MG63 (cell line): ENCODE measurements at regions not wholly inside any gene's neighbourhood (a gene's known extent, or its start where the extent isn't known, plus 50 kb on each side); places are given as distances from the start of the nearest gene placed in this dataset.
A peak's percentile ranks its signal among the peaks of the same experiment; 100 is the strongest.

Experiments used
- DNase-seq: peaks from one replicate; pipeline ENCODE4 v3.0.0-alpha.2; 2020
- H3K27me3 ChIP-seq: fragments of 250-450 bp; sonication (Bioruptor Pico); 2 replicates; pipeline ENCODE4 v1.5.1; 2020; ENCODE audit warnings: mild to moderate bottlenecking, moderate library complexity
- H3K36me3 ChIP-seq: fragments of 250-450 bp; sonication (Bioruptor Pico); 2 replicates; pipeline ENCODE4 v1.5.1; 2020; ENCODE audit warnings: mild to moderate bottlenecking, moderate library complexity
- H3K4me3 ChIP-seq: fragments of 250-450 bp; sonication (Bioruptor Pico); 2 replicates; pipeline ENCODE4 v1.5.1; 2020; ENCODE audit warnings: mild to moderate bottlenecking, moderate library complexity
- H3K9me3 ChIP-seq: fragments of 250-450 bp; sonication (Bioruptor Pico); 2 replicates; pipeline ENCODE4 v1.5.1; 2020; ENCODE audit warnings: mild to moderate bottlenecking, moderate library complexity

DNA sequence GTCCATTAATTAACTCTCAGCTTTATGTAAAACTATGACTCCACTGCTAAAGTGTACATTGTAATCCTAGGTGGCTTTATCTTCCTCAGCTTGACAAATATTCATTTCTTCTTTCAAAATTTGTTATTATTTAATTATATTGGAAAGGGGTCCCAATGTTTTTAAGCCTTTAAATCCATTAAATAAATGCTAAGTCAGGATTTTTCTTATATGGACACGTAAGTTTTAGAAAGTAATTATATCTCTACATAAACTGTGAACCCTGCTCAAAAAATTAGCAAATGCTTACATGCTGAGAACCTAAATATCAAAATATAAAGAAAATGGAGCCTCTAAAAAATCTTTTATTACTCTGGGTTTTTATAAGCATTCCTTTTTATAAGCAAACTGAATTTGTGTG lies 78.2 kb upstream of the MIR17HG start:
- no peak overlapping the region for H3K4me3 ChIP-seq
- no peak for DNase-seq
- no peaks in the 10 kb centered on the region for H3K27me3 ChIP-seq
- no peaks in the 10 kb centered on the region for H3K9me3 ChIP-seq
- no peaks in the 10 kb centered on the region for H3K36me3 ChIP-seq

- no peaks in the 10 kb centered on the region for H3K27me3 ChIP-seq
- no peaks in the 10 kb centered on the region for H3K9me3 ChIP-seq
- no peaks in the 10 kb centered on the region for H3K36me3 ChIP-seq
- H3K4me3 ChIP-seq: no peak overlapping the region
- DNase-seq: no peak
These were observed 77.5 kb upstream of the MIR17HG start for GRCh38 chr13:91270031-91270430.

GRCh38 chr13:91272235-91272777 lies 75.2 kb upstream of the MIR17HG start:
- Histone ChIP-seq H3K4me3 (no peak overlapping the region), H3K9me3 (no peaks in the 10 kb centered on the region), H3K27me3 (no peaks in the 10 kb centered on the region), H3K36me3 (no peaks in the 10 kb centered on the region)
- no peak for DNase-seq

- no peak overlapping the region for H3K4me3 ChIP-seq
- no peaks in the 10 kb centered on the region for H3K27me3 ChIP-seq
- no peaks in the 10 kb centered on the region for H3K36me3 ChIP-seq
- no peaks in the 10 kb centered on the region for H3K9me3 ChIP-seq
- no peak for DNase-seq
These were observed 73.8 kb upstream of the MIR17HG start for GRCh38 chr13:91273675-91274074.

GRCh38 chr13:91277013-91277676 lies 70.3 kb upstream of the MIR17HG start:
- H3K4me3 ChIP-seq: no peak overlapping the region
- DNase-seq: no peak
- H3K27me3 ChIP-seq: no peaks in the 10 kb centered on the region
- H3K9me3 ChIP-seq: no peaks in the 10 kb centered on the region
- no peaks in the 10 kb centered on the region for H3K36me3 ChIP-seq

DNA sequence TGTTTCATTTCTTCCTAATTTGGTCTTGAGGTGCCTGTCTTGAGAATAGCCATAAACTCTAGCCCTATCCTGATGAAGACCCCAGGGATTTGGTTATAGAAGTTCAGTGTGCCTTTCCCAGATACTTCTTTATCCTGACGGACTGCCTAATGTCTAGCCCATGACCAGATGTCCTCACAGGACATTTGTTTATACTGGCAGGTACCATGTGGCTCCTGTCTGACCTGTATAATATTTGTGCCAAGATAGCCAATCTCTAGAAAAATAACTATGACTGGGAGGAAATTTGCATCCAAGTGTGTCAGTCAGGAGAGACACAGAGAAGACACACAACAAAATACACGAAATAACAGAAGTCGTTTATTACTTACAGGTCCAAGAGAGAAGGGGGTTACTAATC lies 69.2 kb upstream of the MIR17HG start:
- no peak overlapping the region for H3K4me3 ChIP-seq
- H3K9me3 ChIP-seq: no peaks in the 10 kb centered on the region
- no peaks in the 10 kb centered on the region for H3K36me3 ChIP-seq
- no peak for DNase-seq
- no peaks in the 10 kb centered on the region for H3K27me3 ChIP-seq

DNA sequence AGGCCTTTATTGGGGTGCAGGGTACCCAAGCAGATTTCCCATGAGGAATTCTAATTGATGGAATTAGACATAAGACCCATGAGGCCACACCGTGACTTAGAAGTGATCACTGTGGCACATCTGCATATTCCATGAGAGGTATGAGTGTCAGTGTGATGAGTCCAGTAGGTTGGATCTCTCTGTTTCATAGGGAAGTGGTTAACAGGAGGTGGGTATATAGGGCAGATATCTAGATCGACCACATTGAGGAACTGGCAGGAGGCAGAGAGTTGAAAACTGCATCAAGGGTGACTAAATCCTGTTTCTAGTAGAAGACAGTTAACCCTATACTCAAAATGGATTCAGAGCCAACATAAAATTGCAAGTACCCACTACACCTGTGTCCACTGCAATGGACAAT lies 68.6 kb upstream of the MIR17HG start:
- DNase-seq: no peak
- Histone ChIP-seq H3K9me3 (no peaks in the 10 kb centered on the region), H3K27me3 (no peaks in the 10 kb centered on the region), H3K36me3 (no peaks in the 10 kb centered on the region), H3K4me3 (no peak overlapping the region)

DNA sequence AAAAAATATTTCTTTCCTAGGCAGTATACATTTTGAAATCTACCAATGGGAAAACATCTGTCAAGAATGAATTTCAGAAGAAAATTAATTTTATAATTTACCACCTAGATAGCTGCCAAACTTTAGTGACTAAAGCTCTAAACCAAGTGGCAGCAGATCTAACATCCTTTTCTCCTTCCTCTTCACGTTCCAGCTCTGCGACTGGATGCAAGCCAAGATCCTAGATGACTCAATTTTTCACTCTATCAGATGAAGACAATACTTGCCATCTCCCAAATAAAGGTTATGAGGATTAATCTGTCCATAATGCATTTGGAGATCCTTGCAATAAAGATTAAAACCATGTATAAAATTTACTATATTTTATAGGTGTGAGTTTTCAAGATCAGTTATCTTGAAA lies 66.7 kb upstream of the MIR17HG start:
- no peak overlapping the region for H3K4me3 ChIP-seq
- H3K27me3 ChIP-seq: no peaks in the 10 kb centered on the region
- H3K9me3 ChIP-seq: no peaks in the 10 kb centered on the region
- DNase-seq: peak; percentile 11
- H3K36me3 ChIP-seq: no peaks in the 10 kb centered on the region

DNA sequence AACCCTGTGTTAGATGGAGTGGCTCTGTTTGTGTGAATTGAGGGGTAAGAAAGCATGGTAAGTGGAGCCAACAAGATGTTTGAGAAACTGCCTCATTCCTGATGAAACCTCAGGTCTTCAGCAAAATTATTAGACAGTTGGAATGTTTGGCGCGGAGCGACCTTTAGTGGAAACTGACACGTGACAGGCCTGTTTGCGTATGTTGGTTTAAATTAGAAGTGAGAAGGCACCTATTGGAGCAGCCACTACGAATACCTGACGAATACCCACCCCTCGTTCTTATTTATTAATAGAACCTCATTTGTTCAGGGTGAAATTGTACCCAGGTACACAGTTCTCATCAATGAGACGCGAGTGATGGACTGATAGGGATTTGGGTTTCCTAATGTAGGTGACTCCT lies 63.2 kb upstream of the MIR17HG start:
- H3K36me3 ChIP-seq: no peaks in the 10 kb centered on the region
- H3K9me3 ChIP-seq: no peaks in the 10 kb centered on the region
- no peak for DNase-seq
- no peaks in the 10 kb centered on the region for H3K27me3 ChIP-seq
- no peak overlapping the region for H3K4me3 ChIP-seq

DNA sequence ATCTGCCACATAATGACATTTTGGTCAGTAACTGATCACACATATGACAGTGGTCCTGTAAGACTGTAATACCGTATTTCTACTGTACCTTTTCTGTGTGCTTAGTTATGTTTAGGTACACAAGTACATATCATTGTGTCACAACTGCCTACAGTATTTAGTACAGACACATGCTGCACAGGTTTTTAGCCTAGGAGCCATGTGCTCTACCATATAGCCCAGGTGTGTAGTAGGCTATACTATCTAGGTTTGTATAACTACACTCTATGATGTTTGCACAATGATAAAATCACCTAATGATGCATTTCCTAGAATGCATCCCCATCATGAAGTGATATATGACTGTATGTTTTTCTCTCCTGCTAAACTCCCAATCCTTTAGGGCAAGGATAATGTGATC lies 61.2 kb upstream of the MIR17HG start:
- no peaks in the 10 kb centered on the region for H3K36me3 ChIP-seq
- no peak overlapping the region for H3K4me3 ChIP-seq
- H3K9me3 ChIP-seq: no peaks in the 10 kb centered on the region
- no peaks in the 10 kb centered on the region for H3K27me3 ChIP-seq
- DNase-seq: no peak

DNA sequence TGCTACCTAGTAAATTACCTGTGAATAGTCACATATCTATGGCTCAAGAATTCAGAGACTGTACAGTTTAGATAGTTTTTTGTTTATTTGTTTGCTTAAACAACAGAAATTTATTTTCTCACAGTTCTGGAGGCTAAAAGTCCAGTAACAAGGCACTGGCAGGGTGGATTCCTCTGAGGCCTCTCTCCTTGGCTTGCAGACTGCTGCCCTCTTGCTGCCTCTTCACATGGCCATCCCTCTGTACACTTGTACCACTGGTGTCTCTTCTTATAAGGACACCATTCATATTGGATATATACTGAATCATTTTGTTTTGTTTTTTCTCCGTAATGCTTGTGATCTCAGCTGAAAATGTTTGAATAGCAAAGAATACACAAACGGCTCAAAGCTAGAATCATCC lies 56.4 kb upstream of the MIR17HG start:
- Histone ChIP-seq H3K4me3 (no peak overlapping the region), H3K36me3 (no peaks in the 10 kb centered on the region), H3K27me3 (no peaks in the 10 kb centered on the region; the same call in 1 of the 2 replicates), H3K9me3 (no peaks in the 10 kb centered on the region)
- DNase-seq: no peak

GRCh38 chr13:91292630-91293221 lies 54.8 kb upstream of the MIR17HG start:
- DNase-seq: no peak

GRCh38 chr13:91295712-91296410 lies 51.6 kb upstream of the MIR17HG start:
- H3K9me3 ChIP-seq: no peaks in the 10 kb centered on the region
- no peak overlapping the region for H3K4me3 ChIP-seq
- DNase-seq: no peak
- no peaks in the 10 kb centered on the region for H3K36me3 ChIP-seq
- no peaks in the 10 kb centered on the region; the same call in 1 of the 2 replicates for H3K27me3 ChIP-seq

More at GRCh38 chr13:91292630-91293221, 54.8 kb upstream of the MIR17HG start:
- H3K27me3 ChIP-seq: no peaks in the 10 kb centered on the region; the same call in 1 of the 2 replicates
- no peak overlapping the region for H3K4me3 ChIP-seq
- H3K9me3 ChIP-seq: no peaks in the 10 kb centered on the region
- no peaks in the 10 kb centered on the region for H3K36me3 ChIP-seq

DNA sequence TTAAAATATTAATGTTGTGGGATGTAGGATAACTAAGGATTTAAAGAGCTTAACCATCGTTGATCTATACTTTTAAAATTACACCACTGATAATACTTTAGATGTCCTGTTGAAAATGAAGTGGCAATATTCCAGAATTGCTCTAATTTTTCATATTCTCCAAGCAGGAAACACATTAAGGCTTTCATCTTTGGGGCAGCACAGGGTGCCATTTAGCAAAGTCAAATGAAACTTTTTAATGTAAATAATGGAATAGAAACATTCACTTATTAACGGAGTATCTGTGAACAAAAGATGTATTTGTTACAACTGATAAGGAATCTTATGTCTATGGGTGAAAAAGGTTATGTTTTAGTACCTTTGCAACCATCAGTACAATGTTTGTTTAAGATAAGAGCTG lies 50.0 kb upstream of the MIR17HG start:
- Histone ChIP-seq H3K4me3 (no peak overlapping the region), H3K27me3 (no peaks in the 10 kb centered on the region; the same call in 1 of the 2 replicates), H3K9me3 (no peaks in the 10 kb centered on the region), H3K36me3 (no peaks in the 10 kb centered on the region)
- DNase-seq: no peak
